GM21447 (cell line): ENCODE measurements at regions not wholly inside any gene's neighbourhood (a gene's known extent, or its start where the extent isn't known, plus 50 kb on each side); places are given as distances from the start of the nearest gene placed in this dataset.

Experiments used
- ATAC-seq: cut with Tn5 transposase; IDR thresholded peaks from one replicate; pipeline ENCODE4 v1.9.1; 2021; ENCODE audit not compliant: unreplicated experiment

DNA sequence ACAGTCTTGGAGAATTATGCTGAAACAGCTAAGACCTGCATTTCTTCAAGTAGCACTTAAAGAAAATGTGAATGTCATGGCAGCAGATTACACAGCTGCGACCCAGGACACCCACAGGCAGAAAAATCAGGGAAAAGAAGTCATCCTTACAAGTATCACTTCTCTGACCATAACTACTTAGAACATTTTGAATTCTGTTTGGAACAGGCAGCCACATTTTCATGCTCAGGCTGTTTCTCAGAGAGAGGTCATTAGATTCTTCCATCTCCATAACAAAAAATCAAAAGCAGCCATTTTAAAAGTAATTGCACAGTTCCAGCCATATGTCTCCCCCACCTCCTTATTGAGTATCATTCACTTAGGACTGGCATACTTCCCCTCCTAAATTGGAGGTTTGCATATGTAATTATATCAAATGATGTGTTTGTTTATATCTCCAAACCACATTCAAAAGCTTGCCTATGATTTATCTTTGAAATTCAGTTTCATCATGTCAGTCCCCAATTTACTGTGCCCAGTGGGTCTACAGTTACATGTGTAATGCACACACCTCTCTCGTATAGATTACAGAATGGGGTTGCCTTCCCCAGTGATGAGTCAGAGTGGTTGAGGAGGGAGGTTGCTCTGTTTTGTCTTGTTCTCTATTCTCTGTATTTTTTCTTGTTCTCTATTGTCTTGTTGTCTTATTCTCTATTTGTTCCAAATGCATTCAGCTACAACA, 276.5 kb upstream of the MTNR1B start:
- ATAC-seq, result no peak

DNA sequence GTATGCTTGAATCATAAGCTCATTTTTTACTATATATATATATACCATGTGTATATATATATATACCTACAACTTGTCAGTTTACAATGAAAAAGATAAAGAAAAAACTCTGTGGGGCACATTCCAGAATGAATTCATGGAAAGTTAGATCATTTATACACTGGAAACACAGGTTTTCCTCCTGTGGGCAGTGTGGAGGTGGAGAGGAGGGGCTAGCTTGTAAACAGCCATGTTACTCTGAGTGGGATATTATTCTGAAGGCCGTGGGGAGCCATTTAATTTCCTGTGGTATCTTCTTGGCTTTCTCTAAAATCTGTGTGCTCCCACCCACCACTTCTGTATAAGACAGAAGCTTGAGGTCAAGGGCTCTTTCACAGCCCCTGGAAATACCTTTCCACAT, 273.4 kb upstream of the MTNR1B start:
- no peak for ATAC-seq

DNA sequence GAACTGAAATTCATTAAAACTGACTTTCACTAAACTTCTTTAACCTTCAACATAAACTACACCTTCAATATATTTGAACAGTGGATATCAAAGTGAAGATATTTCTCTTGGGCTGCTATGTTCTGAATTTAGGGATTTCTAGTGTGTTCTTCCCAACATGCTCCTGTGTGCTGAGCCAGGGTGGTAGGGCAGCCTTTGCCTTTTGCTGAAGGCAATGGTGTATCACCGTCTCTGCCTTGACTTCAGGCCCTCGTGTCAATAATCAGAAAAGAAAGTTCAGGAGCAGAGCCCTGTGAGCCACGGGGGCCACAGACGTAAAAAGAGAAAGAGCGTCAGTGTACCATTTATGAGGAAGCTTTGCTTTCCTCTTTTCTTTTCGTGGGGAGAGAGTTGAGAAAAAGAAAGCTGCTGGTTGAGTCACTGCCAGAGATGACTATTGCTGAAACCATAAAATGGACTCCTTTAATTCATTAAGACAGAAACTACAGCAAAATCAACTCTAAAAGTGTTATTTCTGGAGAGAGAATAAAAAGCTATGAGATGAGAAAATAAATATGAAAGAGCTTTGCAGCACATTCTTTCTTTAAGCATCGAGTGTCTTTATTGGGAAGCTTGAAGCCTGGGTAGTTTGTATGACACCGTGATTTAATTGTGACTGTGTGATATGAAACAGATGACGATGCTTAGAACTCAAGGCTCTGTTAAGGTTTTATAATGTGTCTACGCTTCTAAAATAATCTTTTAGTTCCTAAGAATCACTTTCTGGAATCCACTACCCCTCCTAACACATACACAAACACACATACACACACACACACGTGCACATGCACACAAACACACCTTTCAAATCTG, 271.8 kb upstream of the MTNR1B start:
- ATAC-seq, result no peak

DNA sequence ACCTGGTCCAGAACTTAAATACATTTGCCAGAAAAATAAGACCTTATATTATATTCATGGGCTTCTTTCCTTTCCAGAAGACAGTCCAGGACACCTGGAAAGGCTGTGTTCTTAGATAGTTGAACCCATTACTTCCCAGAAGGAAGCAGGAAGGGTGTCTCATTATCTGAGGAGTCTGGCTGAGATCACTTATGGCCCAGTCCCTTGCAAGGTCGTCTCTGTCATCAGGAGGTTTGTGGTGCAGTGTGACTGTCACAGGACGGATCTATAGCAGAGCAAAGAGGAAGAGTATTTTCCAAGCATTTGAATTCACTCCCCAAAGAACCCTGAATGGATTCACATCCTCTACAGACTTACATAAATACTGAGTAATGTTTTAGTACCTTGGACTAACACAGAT, 270.7 kb upstream of the MTNR1B start:
- no peak for ATAC-seq

DNA sequence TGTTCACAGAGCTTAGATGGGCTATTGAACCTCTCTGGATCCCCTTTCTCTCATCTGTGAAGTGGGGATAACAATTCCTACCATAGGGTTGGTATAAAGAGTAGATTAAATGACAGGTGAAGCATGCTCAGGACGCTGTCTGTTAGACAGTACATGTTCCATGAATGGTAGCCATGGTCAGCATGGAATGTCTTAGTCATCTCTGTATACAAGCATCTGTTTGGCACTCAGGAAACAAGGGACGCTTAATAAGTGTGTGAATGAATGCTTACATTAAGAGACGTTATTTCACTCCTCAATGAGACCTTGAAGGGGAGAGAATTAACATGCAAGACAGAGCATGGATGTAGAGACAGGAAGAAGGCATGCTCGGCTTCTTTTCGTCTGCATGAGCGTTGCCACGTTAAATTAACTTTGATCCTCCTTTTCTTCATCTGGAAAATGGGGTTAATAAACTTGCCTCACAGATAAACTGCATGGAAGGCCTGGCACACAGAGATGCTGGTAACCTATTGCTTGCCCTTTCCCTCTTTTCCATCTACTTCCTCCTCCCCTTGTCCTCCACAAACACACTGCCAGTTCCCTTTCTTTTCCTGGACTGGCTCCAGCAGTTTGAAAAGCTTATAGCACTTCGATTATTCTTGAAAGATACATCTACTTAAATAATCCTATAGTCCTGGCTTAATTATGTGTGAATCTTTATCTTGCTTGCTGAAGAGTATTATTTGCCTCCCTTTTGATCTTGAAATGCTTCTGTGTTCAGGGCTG, 267.2 kb upstream of the MTNR1B start:
- no peak for ATAC-seq

DNA sequence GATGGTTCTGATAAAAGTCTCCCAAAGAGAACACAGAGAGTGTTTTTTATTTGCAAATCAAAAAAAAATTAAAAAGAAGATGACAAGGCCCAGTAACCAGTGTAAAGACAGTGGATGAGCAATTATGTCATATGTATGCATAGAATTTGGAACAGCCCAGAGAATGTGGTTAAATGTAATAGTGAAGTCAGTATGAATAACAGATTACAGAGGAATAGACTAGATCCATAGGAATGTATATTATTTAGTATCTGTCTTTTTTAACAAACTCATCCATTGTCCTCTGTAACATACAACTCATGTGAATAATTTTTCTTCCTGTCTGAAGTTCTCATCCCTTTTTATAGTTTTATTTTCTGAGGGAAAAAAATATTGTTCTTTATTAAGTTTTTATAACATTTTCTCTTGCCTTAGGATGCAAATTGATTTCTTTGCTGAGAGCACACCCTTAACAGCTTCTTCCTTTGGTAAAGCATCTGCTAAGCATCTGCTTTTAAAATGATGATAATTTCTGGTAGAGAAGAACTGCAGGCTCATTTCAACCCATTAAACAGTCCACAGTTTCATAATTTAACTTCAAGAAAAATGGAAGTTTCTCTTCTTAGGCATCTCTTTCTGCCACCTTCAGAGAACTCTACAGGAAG, 266.5 kb upstream of the MTNR1B start:
- no peak for ATAC-seq

DNA sequence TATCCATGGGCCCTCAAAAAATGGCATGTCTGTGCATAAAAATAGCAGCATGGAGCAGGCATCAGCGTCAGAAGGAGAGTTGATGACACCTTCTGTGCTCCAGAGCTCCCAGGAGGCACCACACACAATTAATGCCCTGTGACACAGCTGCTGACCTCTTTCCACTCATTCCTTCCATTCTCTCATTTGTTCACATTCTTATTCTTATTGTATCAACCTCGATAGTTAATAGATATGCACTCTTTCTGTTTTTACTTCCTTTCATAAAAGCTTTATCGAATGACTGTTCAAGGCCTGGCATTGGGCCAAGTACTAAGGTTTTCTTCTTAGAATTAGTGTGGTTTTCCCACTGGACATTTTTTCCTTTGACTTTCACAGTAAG, 266.0 kb upstream of the MTNR1B start:
- ATAC-seq, result no peak

DNA sequence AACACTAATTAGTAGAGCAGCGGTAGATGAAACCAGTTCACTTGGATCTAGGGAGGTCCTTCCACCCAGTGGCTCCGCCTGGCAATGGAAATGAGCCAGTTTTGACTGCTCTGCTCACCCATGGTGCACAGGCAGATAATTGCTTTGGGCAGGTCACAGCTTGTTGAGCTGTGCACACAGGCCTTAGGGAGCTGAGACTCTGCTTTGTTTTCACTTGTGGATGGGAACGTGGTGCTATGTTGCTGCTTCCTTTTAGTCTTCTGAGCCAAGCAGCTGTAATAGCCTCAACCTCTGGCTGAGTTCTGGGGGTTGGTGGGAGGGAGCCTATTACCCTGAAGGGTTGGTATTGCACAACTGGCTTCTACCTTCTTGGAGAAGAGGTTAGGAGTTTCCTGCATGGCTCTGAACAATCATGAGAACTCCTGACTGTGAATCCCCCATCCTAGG, 262.3 kb upstream of the MTNR1B start:
- ATAC-seq, result no peak

DNA sequence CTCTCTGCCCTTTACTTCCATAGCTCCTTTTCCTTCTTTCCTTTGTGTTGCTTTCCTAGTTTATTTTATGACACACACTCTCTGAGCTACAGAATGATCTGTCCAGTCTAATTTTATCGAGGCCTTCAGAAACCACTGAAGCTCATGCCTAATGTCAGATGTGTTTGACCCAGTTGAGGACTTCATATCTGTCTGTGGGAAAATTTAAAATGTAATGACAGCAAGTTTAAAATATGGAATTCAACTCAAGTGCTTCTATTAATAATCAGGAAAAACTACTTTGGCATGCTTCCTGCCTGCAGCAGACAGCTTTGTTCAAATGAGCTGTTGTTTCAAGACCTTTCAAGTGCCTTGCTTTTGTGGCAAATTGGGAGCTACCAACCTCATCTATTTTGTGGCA, 261.8 kb upstream of the MTNR1B start:
- no peak for ATAC-seq

DNA sequence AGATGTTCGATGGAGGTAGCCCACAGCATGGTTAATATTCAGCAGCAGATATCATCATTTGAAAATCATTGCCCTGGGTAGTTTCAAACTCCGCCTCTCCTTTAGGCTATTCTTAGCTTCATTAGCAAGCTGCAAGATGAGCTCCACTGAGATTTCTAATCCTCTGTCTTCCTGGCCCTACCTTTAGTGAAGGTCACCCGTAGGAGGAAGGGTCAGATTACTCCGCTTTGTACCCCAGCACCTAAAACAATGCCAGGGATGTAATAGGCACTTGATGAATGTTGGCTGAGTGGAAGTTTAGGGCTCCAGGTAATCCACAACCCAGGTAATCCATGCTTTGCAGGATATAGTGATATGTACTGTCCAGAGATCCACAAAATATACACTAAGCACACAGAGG, 260.1 kb upstream of the MTNR1B start:
- ATAC-seq, result no peak

DNA sequence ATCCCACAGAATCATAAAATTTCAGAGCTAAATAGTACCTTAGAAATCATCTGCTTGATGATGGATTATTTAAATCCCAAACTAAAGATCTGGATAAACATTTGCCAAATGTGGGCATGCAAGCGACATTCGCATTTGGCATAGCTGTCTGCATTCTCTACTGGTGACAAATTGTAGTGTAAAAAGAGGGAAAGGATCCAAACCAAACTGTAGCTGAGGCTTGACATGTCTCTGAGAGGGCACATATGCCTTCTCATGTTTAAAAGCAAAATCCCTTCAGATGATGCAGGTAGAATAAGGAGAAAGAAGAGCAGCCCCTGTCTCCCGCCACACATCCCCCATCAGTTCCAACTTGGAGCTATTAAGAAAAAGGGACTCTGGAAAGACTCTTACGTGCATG, 257.5 kb upstream of the MTNR1B start:
- no peak for ATAC-seq

DNA sequence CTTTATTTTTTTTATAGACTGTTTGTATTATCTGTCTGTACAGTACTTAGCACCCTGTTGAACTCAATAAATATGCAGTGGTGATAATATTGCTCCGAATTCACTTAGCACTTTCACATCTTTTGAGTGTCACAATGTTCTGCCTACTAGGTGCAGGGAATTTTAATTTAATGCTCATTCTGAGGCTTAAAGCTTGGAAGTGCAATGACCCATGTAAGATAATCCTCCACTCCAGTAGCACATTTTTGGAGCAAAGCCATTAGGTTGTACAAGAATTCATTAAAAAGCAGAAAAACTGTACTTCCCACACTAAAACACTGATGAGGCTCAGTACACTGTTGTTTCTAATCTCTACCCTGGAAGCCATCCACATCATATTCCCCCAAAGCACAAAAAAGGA, 255.3 kb upstream of the MTNR1B start:
- ATAC-seq, result no peak

DNA sequence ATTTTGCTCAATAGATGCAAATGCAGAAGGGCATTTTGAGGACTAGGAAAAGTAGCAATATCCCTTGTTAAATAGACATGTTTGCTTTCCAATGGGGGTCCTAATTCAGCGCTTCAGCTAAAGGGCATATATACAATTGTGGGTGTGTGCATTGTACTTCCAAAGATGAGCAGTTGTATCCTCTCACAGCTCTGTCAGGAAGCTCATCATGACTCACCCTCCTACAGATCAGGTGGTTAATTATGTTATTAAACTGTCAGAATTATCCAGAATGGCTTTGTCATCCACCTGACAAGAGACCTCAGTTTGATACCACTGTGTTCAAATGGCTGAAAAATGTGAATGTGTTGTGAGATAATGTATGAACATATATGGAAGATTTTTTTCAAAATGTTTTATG, 252.2 kb upstream of the MTNR1B start:
- ATAC-seq, result no peak

DNA sequence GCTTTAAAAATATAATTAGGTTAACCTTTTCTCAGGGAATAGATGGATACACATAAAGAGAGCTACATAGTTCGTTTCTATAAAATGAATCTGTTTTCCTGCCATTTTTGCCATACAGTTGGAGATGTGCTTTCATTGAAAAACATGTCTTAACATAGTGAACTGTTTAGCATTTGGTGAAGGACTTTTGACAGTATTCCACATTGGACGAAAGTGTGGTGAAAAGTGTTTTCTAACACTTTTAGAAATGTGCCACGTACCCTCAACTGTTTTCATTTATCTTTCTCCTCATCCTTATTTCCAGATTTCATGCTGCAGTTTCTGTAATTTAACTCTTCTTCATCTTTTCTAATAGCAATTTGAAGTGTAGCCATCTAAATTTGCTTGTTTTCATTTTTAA, 249.1 kb upstream of the MTNR1B start:
- ATAC-seq, result no peak

DNA sequence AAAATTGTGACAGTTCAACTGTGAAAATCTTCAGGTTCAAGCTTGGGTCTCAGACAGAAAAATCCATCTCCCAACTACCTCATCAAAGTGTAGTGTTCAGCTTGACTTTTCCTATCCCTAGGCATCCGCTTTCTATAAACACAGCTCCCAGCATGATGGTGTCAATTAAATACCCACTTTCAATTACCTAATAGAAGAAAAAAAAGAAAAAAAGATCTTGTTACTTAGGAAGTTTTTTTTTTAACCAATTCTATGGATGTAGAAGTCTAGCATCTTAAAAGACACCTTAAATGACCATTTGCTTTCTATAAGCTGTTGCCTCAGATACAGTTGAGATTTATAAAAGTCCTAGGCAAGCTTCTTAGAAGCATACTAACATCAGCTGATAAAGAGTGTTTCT, 244.1 kb upstream of the MTNR1B start:
- ATAC-seq, result no peak

DNA sequence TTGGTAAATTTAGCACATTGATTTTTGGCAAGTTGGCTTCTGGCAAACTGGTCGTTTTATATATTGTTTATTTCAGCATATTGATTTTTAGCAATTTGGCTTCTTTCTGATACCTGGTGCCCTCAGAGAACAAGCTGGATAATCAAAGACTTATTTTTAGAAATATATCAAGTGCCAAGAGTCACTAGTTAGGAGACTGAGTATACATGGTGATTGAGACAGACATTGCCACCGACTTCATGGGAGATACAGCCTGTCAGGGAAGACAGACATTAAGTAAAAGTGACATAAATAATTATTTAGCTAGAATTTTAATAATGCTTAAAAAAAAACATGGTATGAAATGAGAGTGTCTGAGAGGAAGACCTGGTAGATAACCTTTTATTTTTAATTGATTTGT, 242.3 kb upstream of the MTNR1B start:
- no peak for ATAC-seq

DNA sequence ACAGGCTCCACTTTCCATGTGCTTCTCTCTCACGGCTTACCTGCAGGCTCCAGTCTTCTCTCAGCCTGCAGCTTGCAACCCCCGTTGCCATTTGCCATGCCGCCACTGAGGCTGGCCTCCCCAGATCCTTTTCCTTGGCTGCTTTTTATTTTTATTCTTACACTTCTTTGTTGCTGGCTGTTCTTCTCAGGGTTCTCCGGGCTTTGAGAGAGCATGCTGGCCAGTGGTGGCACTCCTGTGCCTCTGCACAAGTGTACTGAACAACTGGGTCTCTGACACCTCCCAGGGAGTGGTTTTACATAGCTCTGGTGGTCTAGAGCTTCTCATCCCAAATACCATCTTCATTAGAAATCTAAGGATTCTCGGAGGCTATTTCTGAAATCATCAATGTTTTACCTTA, 241.7 kb upstream of the MTNR1B start:
- no peak for ATAC-seq

DNA sequence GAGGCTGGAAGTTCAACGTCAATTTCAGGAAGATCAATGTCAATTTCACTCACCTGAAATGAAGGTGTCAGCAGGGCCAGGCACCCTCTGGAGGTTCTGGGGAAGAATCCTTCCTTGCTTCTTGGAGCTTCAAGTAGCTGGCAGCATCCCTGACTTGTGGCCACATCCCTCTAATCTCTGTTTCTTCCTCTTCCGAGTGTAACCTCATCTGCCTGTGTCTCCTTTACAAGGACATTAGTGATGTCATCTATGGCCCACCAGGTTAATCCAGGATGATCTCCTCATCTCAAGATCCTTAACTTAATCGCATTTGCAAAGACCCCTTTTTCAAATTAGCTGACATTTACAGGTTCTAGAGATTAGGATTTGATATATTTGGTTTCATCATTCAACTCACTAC, 240.8 kb upstream of the MTNR1B start:
- ATAC-seq, result no peak

DNA sequence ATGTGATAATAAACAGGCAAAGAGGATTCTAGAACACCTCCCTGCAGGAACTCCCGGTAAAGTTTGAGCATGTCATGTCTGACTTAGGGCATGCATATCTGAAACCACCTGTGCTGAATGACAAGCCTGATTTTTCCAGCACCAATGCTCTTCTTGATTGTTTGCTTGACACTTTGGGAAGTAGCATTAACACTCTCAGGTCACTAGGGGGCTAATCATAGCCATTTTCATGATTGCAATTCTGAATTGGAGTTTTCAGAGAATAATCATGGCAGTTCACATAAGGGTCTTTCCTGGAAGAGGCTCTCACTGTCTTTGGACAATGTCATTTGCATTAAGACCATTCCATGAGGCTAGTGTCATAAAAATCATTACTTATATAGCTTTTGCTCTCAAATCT, 234.4 kb upstream of the MTNR1B start:
- no peak for ATAC-seq

DNA sequence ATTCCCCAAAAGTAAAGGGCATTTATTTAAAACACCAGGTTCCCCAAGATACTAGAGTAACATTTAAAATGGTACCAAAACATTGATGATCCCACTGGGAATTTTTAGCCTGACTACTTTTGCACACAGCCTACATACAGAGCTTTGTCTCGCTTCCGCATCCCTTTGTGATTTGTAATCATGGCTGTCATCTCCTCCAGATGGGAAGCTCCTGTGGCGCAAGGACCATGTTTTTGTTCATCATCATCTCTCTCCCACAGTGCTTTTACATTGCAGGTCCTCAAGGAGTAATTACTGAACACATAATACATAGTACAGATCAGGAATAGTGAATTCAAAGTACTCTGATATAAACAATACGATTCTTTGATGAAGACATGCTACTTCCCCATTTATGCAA, 231.2 kb upstream of the MTNR1B start:
- ATAC-seq, result no peak

DNA sequence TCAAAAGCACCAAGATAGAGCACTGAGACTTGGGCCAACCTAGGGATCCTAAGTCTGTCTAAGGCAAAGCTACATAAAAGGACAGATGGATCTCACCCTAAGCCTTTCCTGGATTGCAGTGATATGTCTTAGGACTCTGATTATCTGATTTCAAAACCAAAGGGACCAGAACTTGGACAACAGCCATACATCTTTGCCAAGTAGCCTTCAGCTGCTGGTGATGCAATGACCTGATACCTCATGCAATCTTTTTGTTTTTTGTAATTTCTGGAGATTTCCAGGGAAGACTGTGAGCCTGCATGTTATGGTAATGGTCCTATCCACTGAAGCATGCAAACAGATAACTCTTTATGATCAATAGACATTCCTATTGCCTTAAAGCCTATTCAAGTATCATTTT, 230.4 kb upstream of the MTNR1B start:
- no peak for ATAC-seq
